ENCODE measurements at regions not wholly inside any gene's neighbourhood (a gene's known extent, or its start where the extent isn't known, plus 50 kb on each side); places are given as distances from the start of the nearest gene placed in this dataset.

DNA sequence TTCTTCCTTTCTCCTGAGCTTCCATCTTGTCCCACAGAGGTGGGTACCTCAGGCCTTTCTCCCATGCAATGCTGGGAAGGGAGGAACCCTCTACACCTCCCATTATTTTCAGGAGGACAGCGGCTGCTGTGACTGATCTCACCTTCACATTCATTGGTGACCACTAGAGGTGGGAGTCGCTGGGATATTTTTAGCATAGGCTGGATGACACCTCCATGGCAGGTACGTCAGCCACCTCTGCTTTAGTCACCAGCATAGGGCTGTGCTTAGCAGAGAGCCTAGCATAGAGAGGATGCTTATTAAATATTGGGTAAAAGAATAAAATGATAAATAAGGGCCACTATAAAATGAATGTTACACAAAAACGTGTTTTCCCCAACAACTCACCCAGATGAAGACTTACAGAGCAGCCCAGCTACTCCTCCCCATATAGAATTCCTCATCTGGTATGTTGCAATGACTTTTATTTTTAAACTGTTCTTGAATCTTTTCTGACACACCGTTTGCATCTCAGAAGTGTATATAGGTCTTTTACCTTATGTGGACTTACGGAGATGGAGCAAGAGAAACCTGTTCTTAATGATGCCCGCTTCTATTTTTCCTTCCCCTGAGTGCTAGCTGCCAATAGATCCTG, 60.9 kb upstream of the SORBS2 start:
- TF ChIP-seq, protein P1, sequence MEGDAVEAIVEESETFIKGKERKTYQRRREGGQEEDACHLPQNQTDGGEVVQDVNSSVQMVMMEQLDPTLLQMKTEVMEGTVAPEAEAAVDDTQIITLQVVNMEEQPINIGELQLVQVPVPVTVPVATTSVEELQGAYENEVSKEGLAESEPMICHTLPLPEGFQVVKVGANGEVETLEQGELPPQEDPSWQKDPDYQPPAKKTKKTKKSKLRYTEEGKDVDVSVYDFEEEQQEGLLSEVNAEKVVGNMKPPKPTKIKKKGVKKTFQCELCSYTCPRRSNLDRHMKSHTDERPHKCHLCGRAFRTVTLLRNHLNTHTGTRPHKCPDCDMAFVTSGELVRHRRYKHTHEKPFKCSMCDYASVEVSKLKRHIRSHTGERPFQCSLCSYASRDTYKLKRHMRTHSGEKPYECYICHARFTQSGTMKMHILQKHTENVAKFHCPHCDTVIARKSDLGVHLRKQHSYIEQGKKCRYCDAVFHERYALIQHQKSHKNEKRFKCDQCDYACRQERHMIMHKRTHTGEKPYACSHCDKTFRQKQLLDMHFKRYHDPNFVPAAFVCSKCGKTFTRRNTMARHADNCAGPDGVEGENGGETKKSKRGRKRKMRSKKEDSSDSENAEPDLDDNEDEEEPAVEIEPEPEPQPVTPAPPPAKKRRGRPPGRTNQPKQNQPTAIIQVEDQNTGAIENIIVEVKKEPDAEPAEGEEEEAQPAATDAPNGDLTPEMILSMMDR (IDR thresholded peaks at IDR 0.05; ENCODE audit: extremely low read depth, missing control alignments) = no peak
- DNase-seq (ENCODE audit: low spot score) = no peak

DNA sequence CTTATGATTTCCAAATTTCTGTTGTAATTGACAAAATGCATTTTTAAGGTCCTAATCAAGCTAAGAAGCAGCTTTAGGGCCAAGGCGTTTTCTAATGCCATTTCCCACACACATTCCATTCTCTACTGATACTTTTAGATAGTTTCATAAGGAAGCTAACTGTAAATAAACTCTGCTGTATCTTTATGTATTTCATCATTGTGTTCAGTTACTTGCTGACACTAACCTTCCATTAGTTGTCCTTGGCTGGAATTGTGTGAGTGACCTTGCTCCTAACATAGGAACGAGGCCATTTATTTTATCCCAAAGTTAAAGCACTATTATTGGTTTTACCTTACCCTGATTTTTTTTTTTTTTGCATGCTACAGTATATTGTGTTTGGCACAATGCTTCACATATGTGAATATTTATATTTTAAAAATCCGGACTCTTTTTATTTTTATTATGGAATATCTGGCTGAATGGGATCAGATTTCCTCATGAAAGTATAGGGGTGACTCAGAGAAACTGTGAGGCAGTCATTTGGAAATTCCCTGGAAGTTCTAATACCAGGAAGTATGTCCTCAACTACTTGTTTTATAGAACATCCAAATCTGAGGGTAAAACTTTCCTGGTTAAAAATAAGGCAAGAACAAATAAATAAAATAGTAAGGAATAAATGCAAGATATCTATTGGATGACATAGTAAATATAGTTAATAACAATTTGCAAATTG, 62.7 kb upstream of the SORBS2 start:
- TF ChIP-seq, protein P1 (IDR thresholded peaks at IDR 0.05; ENCODE audit: extremely low read depth, missing control alignments) = no peak
- no peak for DNase-seq (ENCODE audit: low spot score)

DNA sequence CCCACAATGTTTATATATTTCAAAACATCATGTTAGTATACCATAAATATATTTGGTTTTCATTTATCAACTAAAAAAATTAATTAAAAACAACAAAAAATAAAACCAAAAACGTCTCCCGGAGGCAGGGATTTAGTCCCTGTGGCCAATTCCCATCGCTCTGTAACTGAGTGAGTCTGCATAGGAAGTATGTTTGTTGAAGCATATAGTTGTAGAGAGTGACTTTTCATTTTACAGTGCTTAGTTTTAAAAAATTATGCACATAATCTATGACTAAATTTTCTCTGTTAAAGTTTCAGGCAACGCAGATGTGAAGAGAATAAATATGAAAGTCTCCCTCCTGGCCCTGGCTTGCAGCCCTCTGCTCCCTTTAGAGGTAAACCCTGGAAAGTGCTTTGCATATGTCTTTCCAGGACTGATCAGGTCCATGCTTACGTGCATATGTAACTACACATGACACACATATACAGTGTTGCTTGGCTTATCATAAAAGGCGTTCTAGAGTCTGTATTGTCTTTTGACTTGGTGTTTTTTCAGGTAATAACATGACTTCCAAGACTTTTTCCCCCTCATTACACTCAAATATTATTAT, 63.4 kb upstream of the SORBS2 start:
- no peak for DNase-seq (ENCODE audit: low spot score)
- TF ChIP-seq, protein P1 (IDR thresholded peaks at IDR 0.05; ENCODE audit: extremely low read depth, missing control alignments) = no peak

DNA sequence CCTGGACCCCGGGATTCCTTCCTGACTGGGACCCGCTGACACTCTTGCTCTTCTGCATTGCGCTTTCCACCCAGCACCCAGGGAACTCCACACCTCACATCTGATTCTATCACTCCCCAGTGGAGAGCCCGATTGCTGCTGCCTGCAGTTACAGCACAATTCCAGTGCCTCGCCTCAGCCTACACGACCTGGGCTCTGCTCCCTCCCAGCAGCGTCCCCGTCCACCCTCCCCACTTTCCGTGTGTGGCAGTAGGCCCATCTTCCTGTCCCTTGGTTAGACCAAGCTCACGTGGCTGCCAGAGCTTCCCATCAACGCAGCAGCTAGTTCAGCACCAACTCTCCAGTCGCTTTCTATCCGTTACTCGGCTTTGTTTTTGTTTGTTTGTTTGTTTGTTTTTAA, 66.6 kb upstream of the SORBS2 start:
- DNase-seq (ENCODE audit: low spot score) = no peak
- TF ChIP-seq, protein P1 (IDR thresholded peaks at IDR 0.05; ENCODE audit: extremely low read depth, missing control alignments) = no peak

DNA sequence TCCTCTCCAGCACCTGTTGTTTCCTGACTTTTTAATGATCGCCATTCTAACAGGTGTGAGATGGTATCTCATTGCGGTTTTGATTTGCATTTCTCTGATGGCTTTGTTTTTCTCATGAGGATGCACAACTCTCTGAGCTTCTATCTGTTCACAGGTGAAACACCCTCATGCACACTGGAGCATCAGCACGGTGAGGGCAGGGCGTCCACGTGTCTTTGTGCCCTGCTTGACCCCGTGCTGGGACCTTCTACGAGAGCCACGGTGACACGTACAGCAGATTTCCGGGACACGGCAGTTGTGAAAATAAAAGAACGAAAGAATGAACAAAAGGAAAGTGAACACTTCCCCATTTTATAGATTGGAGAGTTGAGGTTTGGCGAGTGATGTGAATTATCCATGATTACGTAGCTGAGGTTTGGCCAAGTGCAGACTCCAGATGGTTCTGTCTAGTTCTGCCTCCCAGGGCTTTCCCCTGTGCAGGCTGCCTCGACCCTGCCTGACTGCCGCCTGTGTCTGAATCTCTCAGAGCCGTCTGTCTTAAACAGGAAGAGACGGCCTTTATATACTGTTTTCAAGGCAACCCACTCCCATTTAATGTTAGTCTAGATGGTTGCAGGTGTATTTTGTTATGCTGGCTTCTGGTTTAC, 67.8 kb upstream of the SORBS2 start:
- TF ChIP-seq, protein P1 (IDR thresholded peaks at IDR 0.05; ENCODE audit: extremely low read depth, missing control alignments) = no peak
- no peak for DNase-seq (ENCODE audit: low spot score)

DNA sequence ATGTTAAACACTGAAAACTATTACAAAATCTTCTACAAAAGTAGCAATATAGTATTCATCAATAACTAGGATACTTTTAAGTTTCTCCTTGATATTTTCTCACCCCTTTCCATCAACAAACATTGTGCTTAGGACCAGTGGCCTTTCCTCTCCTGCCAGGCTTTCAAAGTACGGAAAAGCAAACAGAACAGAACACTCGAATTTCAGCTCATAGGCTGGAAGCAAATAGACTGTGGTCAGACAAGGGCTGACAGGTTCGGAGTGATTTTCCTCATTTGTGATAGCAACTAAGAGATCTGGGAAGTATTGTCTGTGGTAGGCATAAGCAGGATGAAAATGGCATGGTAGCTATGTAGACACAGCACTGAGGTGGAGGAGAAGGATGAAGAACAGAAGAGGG, 68.6 kb upstream of the SORBS2 start:
- no peak for DNase-seq (ENCODE audit: low spot score)
- TF ChIP-seq, protein P1 (IDR thresholded peaks at IDR 0.05; ENCODE audit: extremely low read depth, missing control alignments) = no peak

DNA sequence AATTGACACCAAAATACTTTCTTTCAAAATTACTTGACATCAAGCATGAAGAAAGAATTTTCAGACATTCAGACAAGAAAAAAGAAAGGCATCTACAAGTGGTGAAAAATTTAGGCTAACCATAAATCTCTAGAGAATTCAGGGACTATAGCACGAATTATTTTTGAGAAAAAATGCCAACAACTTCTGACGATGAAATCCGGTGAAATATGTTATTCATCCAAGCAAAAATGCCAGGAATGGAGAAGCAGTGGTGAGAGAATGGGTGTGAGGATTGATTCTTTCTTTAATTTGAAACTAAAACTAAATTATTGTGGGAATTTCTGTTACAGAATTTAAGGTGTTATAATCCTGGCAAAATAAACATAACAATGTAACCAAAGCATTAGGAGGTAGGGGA, 69.4 kb upstream of the SORBS2 start:
- TF ChIP-seq, protein P1 (IDR thresholded peaks at IDR 0.05; ENCODE audit: extremely low read depth, missing control alignments) = no peak
- no peak for DNase-seq (ENCODE audit: low spot score)

All from GM20000 (cell line).